GM21737 (cell line): ENCODE measurements at regions not wholly inside any gene's neighbourhood (a gene's known extent, or its start where the extent isn't known, plus 50 kb on each side); places are given as distances from the start of the nearest gene placed in this dataset.

Source experiments
- ATAC-seq: cut with Tn5 transposase; IDR thresholded peaks from one replicate; pipeline ENCODE4 v1.9.1; 2021; ENCODE audit warnings: mild to moderate bottlenecking, moderate library complexity; ENCODE audit not compliant: unreplicated experiment

DNA sequence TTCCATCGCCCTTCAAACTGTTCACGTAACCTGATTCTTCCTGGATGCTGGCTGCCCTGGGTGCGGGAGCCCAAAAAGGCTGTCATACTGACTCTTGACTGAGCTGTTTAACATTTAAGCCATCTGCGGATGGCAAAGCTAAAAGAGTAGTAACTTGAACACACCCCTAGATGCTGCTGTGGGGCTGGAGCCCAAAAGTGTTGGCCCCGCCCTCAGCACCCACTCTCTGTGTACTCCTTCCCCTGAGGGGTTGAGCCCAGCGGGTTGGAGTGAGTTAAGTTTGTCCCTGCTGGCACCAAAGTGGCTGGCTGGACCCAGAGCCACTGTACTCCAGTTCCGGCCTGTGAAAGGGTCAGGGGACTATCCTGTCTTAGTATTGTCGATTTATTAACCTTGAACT lies 640.6 kb downstream of the PTPRU start:
- no peak for ATAC-seq

DNA sequence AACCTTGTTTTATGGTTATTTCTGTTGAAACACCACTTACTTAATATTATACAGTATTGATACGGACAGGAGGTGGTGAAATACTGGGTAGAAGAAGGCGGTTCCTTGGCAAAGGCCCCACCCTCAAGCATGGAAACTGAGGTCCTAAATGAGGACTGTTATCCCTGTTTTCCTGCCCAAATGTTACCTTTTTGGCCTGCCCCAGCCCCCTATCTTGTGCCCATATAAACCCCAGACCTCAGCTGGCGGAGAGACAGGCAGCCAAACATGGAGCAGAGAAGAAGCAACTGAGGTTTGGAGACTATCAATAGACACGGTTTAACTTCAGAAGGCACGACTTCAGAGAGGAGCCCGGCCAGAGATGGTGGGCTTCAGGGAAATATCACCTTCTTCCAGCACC lies 640.1 kb downstream of the PTPRU start:
- no peak for ATAC-seq

DNA sequence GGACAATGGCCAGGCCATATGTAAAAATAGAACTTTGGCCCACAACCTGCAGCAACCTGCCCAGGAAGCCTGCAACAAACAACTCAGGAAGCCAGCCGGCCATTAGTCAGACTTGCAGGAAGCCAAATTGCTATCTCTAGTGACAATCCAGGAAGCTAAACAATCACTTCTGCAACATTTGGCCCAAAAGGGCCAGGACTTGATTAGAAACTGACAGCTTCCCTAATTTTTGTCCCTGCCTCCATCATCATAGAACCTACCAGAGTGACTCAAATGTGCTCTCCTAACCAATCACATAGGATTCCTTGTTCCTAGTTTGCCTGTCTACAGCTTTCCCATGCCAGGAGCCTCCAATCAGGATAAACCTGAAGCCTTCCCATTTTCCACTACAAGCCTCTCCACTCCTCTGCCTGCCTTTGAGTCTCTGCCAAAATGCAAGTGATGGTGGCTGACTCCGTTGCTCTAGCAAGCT lies 639.3 kb downstream of the PTPRU start:
- ATAC-seq = no peak

DNA sequence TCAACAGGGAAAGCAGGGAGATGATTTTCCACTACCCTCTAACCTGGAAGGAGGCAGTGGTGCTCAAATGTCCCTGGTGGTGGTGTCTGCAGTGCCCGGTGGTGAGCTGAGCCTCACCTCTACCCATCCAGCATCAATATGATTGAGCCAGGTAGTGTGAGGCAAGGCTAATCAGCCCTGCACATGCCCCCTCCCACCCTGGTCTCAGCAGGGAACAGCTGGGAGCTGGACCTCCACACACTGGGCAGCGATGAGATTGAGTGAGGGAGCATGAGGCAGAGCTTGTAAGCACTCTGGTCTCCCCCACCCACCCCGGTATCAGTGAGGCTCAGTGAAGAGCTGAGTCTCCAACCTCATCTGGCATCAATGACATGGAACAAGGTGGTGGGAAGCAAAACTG lies 634.3 kb downstream of the PTPRU start:
- no peak for ATAC-seq

- ATAC-seq = no peak
Measured at GRCh38 chr1:29869802-29870201, 633.5 kb downstream of the PTPRU start.

DNA sequence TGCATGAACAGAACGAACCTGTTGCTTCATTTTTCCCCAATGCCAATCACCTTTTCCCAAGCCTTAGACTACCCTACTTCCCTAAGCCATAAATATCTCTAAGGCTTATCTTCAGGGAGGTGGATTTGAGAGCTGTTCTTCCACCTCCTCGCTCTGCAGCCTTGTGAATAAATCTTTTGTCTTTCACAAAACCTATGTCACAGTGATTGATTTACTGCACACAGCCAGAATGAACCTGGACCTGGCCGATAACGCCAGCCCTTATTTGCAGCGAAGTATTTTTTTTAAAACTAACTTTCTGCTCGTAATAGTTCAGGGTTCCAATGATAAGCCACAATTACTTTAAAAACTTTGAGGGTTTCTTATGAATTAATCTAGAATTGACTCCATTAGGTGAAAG lies 632.6 kb downstream of the PTPRU start:
- ATAC-seq = no peak

DNA sequence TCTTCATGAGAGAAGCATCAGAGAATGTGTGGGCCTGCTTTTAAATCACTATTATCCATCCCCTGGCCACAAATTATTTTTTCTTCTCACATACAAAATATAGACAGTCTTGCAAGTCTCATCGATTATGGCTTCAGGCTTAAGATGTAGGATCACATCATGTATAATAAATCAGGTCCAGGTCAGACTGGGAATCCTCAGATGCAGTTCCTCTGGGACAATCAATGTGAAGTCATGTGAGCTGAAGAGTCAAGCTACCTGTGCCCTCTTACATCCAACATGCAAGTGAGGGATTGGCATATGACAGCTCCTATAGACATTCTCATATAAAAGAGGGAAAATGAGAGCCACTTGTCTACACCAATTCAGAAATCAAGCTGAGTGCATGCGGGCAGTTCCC lies 631.8 kb downstream of the PTPRU start:
- no peak for ATAC-seq

GRCh38 chr1:29865051-29865450 lies 628.7 kb downstream of the PTPRU start:
- no peak for ATAC-seq

GRCh38 chr1:29864431-29865022 lies 628.2 kb downstream of the PTPRU start:
- ATAC-seq = no peak

DNA sequence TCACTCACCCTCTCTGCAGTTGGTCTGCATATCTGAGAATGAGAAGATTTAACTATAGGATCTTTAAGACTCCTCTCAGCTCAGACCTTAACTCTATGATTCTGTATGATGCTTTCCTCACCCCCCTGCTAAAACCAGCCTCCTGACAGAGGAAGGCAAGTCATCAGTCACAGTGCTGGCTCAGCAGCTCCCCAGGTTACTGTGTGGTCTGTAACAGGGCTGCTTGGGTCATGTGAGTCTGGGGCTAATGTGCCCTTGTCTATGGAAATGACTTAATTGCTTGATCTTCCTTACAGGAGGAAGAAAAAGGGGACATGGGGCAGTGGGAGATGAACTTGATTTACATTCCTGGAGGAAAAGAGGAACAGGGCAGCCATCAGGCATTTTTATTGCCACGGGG lies 625.6 kb downstream of the PTPRU start:
- ATAC-seq = no peak

DNA sequence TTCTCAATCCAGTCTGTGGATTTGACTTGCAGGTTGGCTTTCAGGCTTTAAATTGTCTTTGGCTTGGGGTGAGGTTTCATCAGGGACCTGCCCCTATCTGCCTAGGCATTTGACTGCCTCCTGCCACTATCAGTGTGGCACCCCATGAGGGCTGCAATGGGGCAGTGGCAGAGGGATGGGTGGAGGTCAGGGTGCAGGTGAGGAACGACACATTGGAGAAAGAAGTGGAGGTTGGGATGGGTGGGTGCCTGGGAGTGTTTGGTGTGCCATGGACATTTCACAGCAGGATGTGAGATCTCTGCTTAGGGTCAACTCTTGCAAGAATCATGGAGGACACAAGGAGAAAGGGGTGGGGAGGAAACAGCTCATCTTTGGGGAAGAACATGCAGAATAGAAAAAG lies 625.1 kb downstream of the PTPRU start:
- no peak for ATAC-seq

DNA sequence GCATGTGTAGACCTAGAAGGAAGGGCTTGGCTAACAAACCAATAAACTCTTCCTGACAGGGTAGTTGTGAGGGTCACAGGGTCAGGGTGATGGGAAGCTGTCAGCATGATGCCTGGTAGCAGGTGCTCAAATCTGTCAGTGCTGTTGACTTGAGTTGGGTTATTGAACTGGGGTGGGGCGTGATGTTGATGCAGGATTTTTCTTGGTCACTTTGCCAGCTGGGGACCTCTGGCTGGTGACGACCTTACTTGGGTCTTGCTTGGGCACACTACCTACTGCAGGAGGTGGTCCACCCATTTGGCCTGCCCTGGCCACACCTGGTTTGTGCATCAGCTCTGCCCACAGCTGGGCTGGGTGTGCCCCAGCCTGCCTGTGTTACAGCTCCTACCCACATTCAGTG lies 624.4 kb downstream of the PTPRU start:
- ATAC-seq = no peak

DNA sequence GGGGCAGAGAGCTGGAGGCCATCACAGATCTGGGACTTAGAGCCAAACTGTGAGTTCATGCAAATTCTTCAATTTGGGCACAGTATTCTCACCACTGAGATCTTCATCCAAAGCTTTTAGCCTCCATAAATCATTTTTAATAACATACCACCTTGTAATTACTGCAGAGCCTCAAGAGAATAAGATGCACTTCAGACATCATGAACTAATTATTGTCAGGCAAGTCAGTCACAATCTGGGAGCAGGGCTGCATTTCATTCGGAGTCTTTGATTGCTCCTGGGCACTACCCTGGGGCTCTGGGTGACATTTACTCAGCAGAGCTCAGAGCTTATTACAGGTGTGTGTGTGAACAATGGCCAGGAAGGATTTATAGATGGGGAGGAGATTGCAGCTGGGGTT lies 623.7 kb downstream of the PTPRU start:
- no peak for ATAC-seq

- no peak for ATAC-seq
Measured at GRCh38 chr1:29859126-29859525, 622.8 kb downstream of the PTPRU start.

DNA sequence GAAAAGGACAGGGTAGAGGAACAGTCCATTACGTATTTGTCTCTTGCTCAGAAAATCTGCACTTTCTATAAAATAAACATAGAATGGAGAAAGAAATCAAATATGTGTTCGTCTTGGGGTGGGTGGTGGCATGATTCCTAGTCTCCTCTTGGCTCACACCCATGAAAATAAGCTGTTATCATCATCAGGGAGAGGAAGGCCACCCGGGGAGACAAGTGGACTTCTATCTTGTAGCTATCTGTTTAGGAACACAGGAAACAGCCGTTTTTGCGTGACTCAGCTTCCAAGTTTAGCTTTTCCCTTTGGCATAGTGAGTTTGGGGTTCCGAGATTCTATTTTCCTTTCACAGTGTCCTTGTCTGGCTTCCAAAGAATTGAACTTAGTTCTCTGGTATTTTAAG lies 622.3 kb downstream of the PTPRU start:
- ATAC-seq = no peak

DNA sequence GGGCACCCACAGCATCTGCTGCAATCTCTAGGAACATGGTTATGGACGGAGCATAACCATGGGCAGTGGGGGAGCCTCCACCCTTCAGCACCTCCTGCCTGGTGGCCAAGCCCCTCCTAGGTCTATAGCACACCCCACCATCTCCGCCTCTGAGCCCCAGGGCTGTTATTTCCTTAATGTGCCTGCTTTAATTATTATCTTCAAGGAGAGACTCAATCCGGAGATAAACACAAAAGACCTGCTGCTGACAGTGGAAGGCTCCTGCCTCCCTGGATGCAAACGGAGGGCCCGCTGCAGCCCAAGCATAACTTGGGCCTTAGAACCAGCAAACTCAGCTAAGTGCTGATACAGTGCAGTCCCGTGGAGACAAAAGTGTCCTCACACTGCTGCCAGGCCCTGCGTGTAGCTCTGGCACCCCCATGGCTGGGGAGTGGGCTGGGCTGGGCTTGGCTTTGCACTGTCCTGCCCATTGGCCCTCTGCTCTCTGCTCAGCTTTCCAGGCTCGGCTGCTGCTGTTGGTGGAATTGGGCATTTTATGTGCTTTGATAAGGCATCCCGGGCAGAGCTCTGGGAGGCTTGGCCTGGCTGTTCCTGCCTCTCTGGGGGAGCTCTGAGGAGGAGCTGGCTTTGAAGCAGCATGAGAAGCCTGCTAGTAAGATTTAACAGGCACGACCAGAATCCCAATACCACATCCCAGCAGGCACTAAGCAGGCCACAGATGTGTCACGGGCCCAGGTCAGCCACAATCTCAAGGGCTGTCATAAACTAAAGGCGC lies 620.2 kb downstream of the PTPRU start:
- ATAC-seq = no peak

GRCh38 chr1:29855561-29856160 lies 619.3 kb downstream of the PTPRU start:
- ATAC-seq = no peak

GRCh38 chr1:29854700-29855276 lies 618.5 kb downstream of the PTPRU start:
- no peak for ATAC-seq

- no peak for ATAC-seq
Measured at GRCh38 chr1:29853716-29854330, 617.5 kb downstream of the PTPRU start.

DNA sequence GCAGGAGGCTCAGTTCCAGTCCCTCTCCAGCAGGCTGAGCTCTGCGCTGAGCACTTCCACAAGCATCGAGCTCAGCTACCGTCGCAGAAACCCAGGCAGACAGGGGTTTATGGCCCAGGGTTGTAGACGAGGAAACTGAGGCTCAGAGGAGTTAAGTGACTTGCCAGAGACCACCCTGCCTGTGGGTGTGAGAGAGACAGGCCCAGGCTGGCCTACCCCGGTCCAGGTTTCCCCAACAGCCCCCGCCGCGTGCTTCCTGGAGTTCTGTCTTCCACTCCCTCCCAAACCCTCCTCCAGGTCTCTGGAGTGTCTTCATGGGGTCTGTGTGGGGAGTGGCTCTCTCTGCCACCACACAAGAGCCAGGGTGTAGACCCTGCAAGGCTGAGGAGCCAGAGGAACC lies 615.9 kb downstream of the PTPRU start:
- ATAC-seq = no peak

- ATAC-seq = no peak
Measured at GRCh38 chr1:29851691-29852090, 615.4 kb downstream of the PTPRU start.
